HG02870 (cell line): ENCODE measurements at regions not wholly inside any gene's neighbourhood (a gene's known extent, or its start where the extent isn't known, plus 50 kb on each side); places are given as distances from the start of the nearest gene placed in this dataset.

Experiments
- ATAC-seq: cut with Tn5 transposase; IDR thresholded peaks from one replicate; pipeline ENCODE4 v1.9.1; 2021; ENCODE audit warnings: mild to moderate bottlenecking, moderate library complexity; ENCODE audit not compliant: unreplicated experiment

- ATAC-seq, result no peak
Observed at GRCh38 chr4:13081830-13082229, 402.3 kb downstream of the RAB28 start.

DNA sequence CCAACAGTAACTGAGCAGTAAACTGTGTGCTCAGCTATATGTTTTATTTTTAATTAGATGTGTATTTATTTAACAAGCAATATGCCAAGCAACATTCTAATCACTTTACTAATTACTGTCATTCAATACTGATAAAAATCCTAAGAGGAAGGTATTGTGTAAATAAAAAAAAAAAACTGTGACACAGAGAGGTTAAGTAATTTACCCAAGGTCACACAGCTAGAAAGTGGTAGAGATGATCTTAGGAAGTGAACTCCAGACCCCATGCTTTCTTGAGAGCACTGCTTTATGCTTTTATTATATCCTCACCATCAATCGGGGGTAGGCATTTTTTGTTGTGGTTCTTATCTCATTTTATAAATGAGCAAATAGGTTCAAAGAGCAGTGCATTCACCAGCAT is 417.1 kb downstream of the RAB28 start:
- ATAC-seq, result no peak

- no peak for ATAC-seq
Observed at GRCh38 chr4:13059019-13059418, 425.1 kb downstream of the RAB28 start.

GRCh38 chr4:13056630-13057189 is 427.4 kb downstream of the RAB28 start:
- no peak for ATAC-seq

GRCh38 chr4:13054420-13054970 is 429.6 kb downstream of the RAB28 start:
- ATAC-seq, result no peak

GRCh38 chr4:13047591-13047990 is 436.5 kb downstream of the RAB28 start:
- no peak for ATAC-seq

DNA sequence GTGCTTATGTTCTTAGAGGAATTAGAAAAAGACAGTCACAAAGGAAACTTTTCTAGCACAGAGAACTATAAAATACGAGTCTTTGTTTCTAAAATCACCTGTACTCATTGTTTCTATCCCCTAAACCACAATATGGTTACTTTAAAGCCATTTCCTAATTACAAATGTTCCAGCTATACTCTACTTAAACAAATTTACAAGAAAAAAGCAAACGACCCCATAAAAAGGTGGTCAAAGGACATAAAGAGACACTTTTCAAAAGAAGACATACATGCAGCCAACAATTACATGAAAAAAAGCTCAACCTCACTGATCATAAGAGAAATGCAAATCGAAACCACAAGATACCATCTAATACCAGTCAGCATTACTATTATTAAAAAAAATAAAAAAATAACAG is 447.3 kb downstream of the RAB28 start:
- ATAC-seq, result no peak

- no peak for ATAC-seq
Observed at GRCh38 chr4:13032936-13033335, 451.2 kb downstream of the RAB28 start.

GRCh38 chr4:13024147-13025105 is 459.7 kb downstream of the RAB28 start:
- ATAC-seq, result no peak

GRCh38 chr4:13007802-13008470 is 476.2 kb downstream of the RAB28 start:
- no peak for ATAC-seq

DNA sequence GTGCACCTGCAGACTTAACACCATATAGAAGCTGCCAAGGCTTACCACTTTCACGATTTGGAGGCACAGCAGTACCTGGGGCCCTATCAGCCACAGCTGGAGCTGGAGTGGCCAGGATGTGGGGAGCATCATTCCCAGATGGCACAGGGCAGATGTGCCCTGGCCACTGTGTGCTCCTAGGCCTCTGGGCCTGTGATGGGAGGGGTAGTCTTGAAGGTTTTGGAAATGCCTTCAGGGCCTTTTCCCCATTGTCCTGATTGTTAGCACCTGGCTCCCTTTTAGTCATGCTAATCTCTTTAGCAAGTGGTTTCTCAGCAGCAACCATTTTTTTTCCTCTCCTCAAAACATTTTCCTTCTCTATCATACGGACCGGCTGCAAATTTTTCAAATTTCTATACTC is 490.2 kb downstream of the RAB28 start:
- no peak for ATAC-seq

GRCh38 chr4:12987284-12987683 is 496.9 kb downstream of the RAB28 start:
- no peak for ATAC-seq

- no peak for ATAC-seq
Observed at GRCh38 chr4:12979797-12980196, 504.3 kb downstream of the RAB28 start.

- ATAC-seq, result no peak
Observed at GRCh38 chr4:12978310-12978709, 505.8 kb downstream of the RAB28 start.

DNA sequence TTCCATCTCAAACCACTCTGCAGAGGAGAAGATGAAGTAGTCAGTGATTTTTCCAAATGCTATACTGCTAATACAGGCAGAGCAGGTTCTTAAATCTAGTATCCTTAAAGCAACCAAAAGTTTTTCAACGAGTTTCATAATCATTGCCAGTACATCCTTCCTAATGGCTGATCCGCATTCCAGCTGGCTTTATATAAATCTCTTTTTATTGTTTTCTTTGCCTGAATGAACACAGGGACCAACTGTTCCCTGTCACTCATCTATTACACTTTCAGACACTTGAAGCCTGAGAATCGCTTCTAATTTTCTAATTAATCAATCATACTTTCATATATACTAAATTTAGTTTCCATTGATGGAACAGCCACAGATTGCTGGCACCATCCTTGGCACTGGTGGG is 508.6 kb downstream of the RAB28 start:
- ATAC-seq, result no peak

DNA sequence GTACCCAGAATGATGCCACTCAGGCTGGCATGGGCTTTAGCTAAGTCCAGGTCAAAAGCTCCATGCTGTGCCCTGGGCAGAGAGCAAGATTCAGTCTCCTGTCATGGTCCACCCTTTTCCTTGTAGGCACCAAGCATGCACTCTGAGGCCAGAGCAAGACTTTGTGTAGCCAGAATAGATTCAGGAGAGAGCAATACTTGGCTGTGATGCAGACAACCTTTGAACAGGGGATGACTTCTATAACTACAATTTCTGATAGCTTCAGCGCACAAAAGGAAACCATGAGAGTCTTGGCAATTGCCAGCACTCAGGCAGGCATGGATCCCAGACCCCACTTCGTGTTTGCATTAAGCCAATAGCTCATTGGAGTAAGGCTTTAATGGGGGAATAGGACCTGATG is 510.6 kb downstream of the RAB28 start:
- no peak for ATAC-seq

DNA sequence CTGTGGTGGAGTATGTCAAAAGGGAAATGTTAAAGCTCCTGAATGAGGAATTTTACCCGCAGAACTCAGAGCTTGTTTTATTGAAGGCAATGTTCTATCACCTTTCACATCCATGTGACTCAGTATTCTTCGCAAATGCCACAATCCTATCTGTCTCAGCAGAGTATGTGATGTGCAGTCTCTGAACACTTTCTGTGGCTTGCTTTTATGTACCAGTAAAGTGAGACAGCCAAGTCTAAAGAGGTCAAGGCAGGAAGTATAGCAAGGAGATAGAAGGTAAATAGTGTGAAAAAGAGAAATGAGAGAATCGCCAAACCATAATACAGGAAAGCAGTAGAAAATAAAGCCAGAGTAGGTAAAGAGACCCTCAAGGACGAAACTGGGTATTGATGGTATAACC is 515.8 kb downstream of the RAB28 start:
- no peak for ATAC-seq

- no peak for ATAC-seq
Observed at GRCh38 chr4:12966726-12967125, 517.4 kb downstream of the RAB28 start.

- no peak for ATAC-seq
Observed at GRCh38 chr4:12965334-12965733, 518.8 kb downstream of the RAB28 start.

GRCh38 chr4:12963912-12964311 is 520.2 kb downstream of the RAB28 start:
- no peak for ATAC-seq

DNA sequence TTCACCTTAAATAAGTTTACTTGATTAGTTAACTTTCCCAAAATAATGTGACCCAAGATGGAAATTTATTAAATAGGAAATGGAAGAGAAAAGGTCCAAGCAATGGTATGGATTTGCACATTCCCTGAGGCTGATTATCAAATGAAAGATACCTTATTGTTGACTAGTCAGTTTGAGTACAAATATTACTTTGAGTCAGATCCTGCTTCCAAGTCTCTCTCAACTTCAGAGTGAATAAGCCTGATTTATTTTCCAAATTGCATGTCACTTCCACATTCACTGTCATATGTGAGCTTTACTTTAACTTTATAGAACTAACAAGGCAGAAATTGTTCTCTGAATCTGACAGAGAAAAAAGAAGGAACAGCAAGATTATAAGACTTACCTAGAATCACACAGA is 520.8 kb downstream of the RAB28 start:
- no peak for ATAC-seq

- ATAC-seq, result no peak
Observed at GRCh38 chr4:12961713-12962112, 522.4 kb downstream of the RAB28 start.
